ENCODE measurements at regions not wholly inside any gene's neighbourhood (a gene's known extent, or its start where the extent isn't known, plus 50 kb on each side); places are given as distances from the start of the nearest gene placed in this dataset.

DNA sequence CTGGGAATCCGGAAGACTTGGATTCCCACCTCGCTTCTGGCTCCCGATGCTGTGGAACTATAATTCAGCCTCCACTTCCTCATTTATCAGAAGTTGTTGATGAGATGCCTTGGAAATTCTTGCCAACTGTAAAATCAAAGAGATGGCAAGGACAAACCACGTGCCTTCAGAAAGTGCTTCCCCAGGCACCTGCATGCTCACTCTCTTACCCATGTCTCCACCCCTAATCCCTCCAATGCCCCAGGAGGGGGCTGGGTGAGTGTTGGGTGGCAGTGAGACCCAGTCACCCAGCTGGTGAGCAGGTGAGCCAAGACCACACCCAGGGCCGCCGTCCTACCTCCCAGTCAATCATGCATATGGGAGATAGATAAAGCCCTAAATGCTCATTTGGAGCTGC is 160.8 kb downstream of the PSMG1 start:
- TF ChIP-seq, protein P1, sequence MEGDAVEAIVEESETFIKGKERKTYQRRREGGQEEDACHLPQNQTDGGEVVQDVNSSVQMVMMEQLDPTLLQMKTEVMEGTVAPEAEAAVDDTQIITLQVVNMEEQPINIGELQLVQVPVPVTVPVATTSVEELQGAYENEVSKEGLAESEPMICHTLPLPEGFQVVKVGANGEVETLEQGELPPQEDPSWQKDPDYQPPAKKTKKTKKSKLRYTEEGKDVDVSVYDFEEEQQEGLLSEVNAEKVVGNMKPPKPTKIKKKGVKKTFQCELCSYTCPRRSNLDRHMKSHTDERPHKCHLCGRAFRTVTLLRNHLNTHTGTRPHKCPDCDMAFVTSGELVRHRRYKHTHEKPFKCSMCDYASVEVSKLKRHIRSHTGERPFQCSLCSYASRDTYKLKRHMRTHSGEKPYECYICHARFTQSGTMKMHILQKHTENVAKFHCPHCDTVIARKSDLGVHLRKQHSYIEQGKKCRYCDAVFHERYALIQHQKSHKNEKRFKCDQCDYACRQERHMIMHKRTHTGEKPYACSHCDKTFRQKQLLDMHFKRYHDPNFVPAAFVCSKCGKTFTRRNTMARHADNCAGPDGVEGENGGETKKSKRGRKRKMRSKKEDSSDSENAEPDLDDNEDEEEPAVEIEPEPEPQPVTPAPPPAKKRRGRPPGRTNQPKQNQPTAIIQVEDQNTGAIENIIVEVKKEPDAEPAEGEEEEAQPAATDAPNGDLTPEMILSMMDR (IDR thresholded peaks at IDR 0.05), result no peak
- no peak for TF ChIP-seq POLR2A (IDR thresholded peaks at IDR 0.05)
